22Rv1 (cell line): ENCODE measurements at regions not wholly inside any gene's neighbourhood (a gene's known extent, or its start where the extent isn't known, plus 50 kb on each side); places are given as distances from the start of the nearest gene placed in this dataset.

ENCODE experiments used
- CTCF ChIP-seq: fragments of 450-650 bp; IDR thresholded peaks from 2 replicates; pipeline ENCODE4 v1.5.1; 2017; ENCODE audit warnings: mild to moderate bottlenecking
- ZFX ChIP-seq: fragments of 450-650 bp; IDR thresholded peaks from 2 replicates; pipeline ENCODE4 v1.6.1; 2017; ENCODE audit warnings: antibody characterized with exemption, borderline replicate concordance

GRCh38 chr4:14180983-14181601 is 553.6 kb upstream of the BOD1L1 start:
- TF ChIP-seq CTCF (no peak), ZFX (no peak)
